Adrenal gland (tissue), 5 donors: ENCODE measurements at regions not wholly inside any gene's neighbourhood (a gene's known extent, or its start where the extent isn't known, plus 50 kb on each side); places are given as distances from the start of the nearest gene placed in this dataset.

Experiments
- POLR2A ChIP-seq, 2 donors: fragments of 450-650 bp; IDR thresholded peaks; one replicate each; pipeline ENCODE4 v1.6.1; 2017; ENCODE audit warnings: antibody characterized with exemption in 2 of 2, mild to moderate bottlenecking in 2 of 2, moderate library complexity in 1 of 2
- TF ChIP-seq, protein P1 (sequence below), 6 experiments: fragments of 450-650 bp in 4 of 6; fragments of 200-600 bp in 2 of 6; sonication (generic) in 1 of 6; IDR thresholded peaks; 1 replicate in 5 of 6; 2 replicates in 1 of 6; pipeline versions ENCODE4 v1.5.1 to v1.8.0; 2016 to 2021; ENCODE audit warnings: antibody characterized with exemption in 6 of 6, mild to moderate bottlenecking in 2 of 6, moderate library complexity in 1 of 6
- donor health status: DM: no; HTN: no; CAD: no.

DNA sequence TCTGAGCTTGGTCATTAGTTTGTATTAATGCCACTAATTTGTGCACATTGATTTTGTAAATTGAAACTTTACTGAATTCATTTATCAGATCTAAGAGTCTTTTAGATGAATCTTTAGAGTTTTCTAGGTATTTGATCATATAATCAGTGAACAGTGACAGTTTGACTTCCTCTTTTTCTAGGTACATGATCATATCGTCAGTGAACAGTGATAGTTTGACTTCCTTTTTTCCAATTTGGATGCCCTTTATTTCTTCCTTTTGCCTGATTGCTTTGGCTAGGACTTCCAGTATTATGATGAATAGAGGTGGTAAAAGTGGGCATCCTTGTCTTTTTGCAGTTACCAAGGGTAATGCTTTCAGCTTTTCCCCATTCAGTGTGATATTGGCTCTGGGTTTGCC lies 421.4 kb upstream of the CPXCR1 start:
- no peak for TF ChIP-seq POLR2A (IDR thresholded peaks at IDR 0.05)
- TF ChIP-seq, protein P1, sequence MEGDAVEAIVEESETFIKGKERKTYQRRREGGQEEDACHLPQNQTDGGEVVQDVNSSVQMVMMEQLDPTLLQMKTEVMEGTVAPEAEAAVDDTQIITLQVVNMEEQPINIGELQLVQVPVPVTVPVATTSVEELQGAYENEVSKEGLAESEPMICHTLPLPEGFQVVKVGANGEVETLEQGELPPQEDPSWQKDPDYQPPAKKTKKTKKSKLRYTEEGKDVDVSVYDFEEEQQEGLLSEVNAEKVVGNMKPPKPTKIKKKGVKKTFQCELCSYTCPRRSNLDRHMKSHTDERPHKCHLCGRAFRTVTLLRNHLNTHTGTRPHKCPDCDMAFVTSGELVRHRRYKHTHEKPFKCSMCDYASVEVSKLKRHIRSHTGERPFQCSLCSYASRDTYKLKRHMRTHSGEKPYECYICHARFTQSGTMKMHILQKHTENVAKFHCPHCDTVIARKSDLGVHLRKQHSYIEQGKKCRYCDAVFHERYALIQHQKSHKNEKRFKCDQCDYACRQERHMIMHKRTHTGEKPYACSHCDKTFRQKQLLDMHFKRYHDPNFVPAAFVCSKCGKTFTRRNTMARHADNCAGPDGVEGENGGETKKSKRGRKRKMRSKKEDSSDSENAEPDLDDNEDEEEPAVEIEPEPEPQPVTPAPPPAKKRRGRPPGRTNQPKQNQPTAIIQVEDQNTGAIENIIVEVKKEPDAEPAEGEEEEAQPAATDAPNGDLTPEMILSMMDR (IDR thresholded peaks at IDR 0.05) = no peak
